WTC11 (cell line): ENCODE measurements at regions not wholly inside any gene's neighbourhood (a gene's known extent, or its start where the extent isn't known, plus 50 kb on each side); places are given as distances from the start of the nearest gene placed in this dataset.

Experiments used
- ATAC-seq: fragments of 200-7000 bp; cut with Tn5 transposase; 2 replicates; pipeline ENCODE4 v1.10.0; 2021; ENCODE audit warnings: mild to moderate bottlenecking, moderate library complexity
- CTCF ChIA-PET: fragments of 300-600 bp; sonication (Branson Sonifier 250); formaldehyde crosslinking; loops from one replicate; lab custom pipeline; 2021; ENCODE audit warnings: antibody characterized with exemption; lab: Charles Lee
- POLR2A ChIA-PET: fragments of 350-600 bp; sonication (Branson Sonifier 250); formaldehyde crosslinking; loops from one replicate; lab custom pipeline; 2021; ENCODE audit warnings: antibody characterized with exemption; lab: Charles Lee
- DNase-seq: peaks from one replicate; pipeline ENCODE4 v3.0.0; 2021; ENCODE audit warnings: low spot score
- H3K27ac Mint-ChIP-seq: 2 replicates; pipeline ENCODE4 v1.8.0; 2021; ENCODE audit warnings: mixed read lengths
- H3K27me3 Mint-ChIP-seq: 2 replicates; pipeline ENCODE4 v1.8.0; 2021; ENCODE audit warnings: low read depth, mild to moderate bottlenecking, moderate library complexity, mixed read lengths
- H3K36me3 Mint-ChIP-seq: 2 replicates; pipeline ENCODE4 v1.8.0; 2021; ENCODE audit warnings: mixed read lengths
- H3K4me1 Mint-ChIP-seq: 2 replicates; pipeline ENCODE4 v1.8.0; 2022; ENCODE audit warnings: mixed read lengths
- H3K4me3 Mint-ChIP-seq: 2 replicates; pipeline ENCODE4 v1.8.0; 2021; ENCODE audit warnings: mild to moderate bottlenecking, moderate library complexity, mixed read lengths
- H3K9me3 Mint-ChIP-seq: 2 replicates; pipeline ENCODE4 v1.8.0; 2021; ENCODE audit warnings: mixed read lengths
- ATF1 ChIP-seq: sonication (generic); formaldehyde crosslinking; IDR thresholded peaks from 2 replicates; pipeline ENCODE4 v1.8.1; 2023; ENCODE audit warnings: mild to moderate bottlenecking, moderate library complexity, missing genetic modification reagents
- CBFB ChIP-seq: sonication (generic); formaldehyde crosslinking; IDR thresholded peaks from 2 replicates; pipeline ENCODE4 v1.8.1; 2022; ENCODE audit warnings: mild to moderate bottlenecking, low read depth, missing genetic modification reagents
- GABPB1 ChIP-seq: sonication (generic); formaldehyde crosslinking; IDR thresholded peaks from 2 replicates; pipeline ENCODE4 v1.8.1; 2023; ENCODE audit warnings: mild to moderate bottlenecking, missing genetic modification reagents
- GRHL2 ChIP-seq: fragments of 250-450 bp; sonication (Bioruptor Pico); IDR thresholded peaks from 2 replicates; pipeline ENCODE4 v1.8.0; 2022; ENCODE audit warnings: mild to moderate bottlenecking, moderate library complexity; ENCODE audit not compliant: insufficient replicate concordance, severe bottlenecking
- HMGA2 ChIP-seq: fragments of 250-450 bp; sonication (Bioruptor Pico); IDR thresholded peaks from 2 replicates; pipeline ENCODE4 v1.4.0; 2021; ENCODE audit warnings: mild to moderate bottlenecking, moderate library complexity
- NR2C2 ChIP-seq: sonication (generic); formaldehyde crosslinking; IDR thresholded peaks from 2 replicates; pipeline ENCODE4 v1.8.0; 2022; ENCODE audit warnings: mild to moderate bottlenecking, missing genetic modification reagents
- NR3C1 ChIP-seq: sonication (generic); formaldehyde crosslinking; conservative IDR thresholded peaks from 2 replicates; pipeline ENCODE4 v1.8.1; 2023; ENCODE audit warnings: low read depth, mild to moderate bottlenecking, missing genetic modification reagents
- OVOL2 ChIP-seq: fragments of 250-450 bp; sonication (Bioruptor Pico); IDR thresholded peaks from 2 replicates; pipeline ENCODE4 v1.9.0; 2021; ENCODE audit warnings: mild to moderate bottlenecking, borderline replicate concordance
- PREB ChIP-seq: sonication (generic); formaldehyde crosslinking; IDR thresholded peaks from 2 replicates; pipeline ENCODE4 v1.8.1; 2022; ENCODE audit warnings: mild to moderate bottlenecking, missing genetic modification reagents, moderate library complexity, borderline replicate concordance
- SOX15 ChIP-seq: fragments of 250-450 bp; sonication (Bioruptor Pico); IDR thresholded peaks from 2 replicates; pipeline ENCODE4 v1.9.0; 2021; ENCODE audit warnings: mild to moderate bottlenecking
- SP1 ChIP-seq: sonication (generic); formaldehyde crosslinking; conservative IDR thresholded peaks from 2 replicates; pipeline ENCODE4 v1.8.1; 2022; ENCODE audit warnings: missing genetic modification reagents
- TF ChIP-seq, protein P1 (sequence below): sonication (generic); formaldehyde crosslinking; IDR thresholded peaks from 2 replicates; pipeline ENCODE4 v1.8.1; 2022; ENCODE audit warnings: mild to moderate bottlenecking, moderate library complexity, missing genetic modification reagents
- TF ChIP-seq, protein P2 (sequence below): sonication (generic); formaldehyde crosslinking; IDR thresholded peaks from 2 replicates; pipeline ENCODE4 v1.8.1; 2023; ENCODE audit warnings: mild to moderate bottlenecking, moderate library complexity, missing genetic modification reagents

DNA sequence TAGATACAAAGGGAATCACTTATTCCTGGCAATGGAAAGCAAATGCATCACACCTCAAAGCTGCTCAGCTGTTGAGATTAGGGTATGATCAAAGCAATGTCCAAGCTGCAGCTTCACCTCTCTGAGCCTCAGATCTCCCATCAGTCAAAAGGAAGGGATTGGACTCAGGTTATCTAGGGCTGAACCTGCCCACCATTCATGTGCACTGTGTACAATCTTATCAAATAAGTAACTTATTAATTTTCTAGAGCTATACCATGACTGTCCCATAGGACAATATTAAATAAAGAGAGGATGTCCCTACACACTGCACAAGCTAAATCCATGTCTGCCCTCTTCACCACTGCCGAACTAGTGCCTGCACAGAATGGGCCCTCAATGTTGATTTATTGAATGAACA is 127.0 kb downstream of the HSD17B3 start:
- no peaks in the 10 kb centered on the region for H3K36me3 Mint-ChIP-seq
- POLR2A ChIA-PET: no interaction called here
- no peaks in the 10 kb centered on the region for H3K9me3 Mint-ChIP-seq
- CTCF ChIA-PET: interaction anchor here (2.5 kb wide), 1 partner anchor 42 kb away, joined by 7 read pairs; no protein-coding TSS in a partner anchor
- no peak for ATAC-seq
- TF ChIP-seq GABPB1 (CRISPR knock-in tag) (no peak), NR3C1 (no peak), HMGA2 (CRISPR knock-in tag) (no peak), GRHL2 (CRISPR knock-in tag) (no peak), SP1 (no peak), SOX15 (CRISPR knock-in tag) (no peak), NR2C2 (CRISPR knock-in tag) (no peak)
- TF ChIP-seq, protein P1, sequence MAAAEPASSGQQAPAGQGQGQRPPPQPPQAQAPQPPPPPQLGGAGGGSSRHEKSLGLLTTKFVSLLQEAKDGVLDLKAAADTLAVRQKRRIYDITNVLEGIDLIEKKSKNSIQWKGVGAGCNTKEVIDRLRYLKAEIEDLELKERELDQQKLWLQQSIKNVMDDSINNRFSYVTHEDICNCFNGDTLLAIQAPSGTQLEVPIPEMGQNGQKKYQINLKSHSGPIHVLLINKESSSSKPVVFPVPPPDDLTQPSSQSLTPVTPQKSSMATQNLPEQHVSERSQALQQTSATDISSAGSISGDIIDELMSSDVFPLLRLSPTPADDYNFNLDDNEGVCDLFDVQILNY (CRISPR knock-in tag): no peak
- H3K27me3 Mint-ChIP-seq: no peaks in the 10 kb centered on the region
- DNase-seq: no peak
- H3K4me1 Mint-ChIP-seq: peaks cover 11% of the 10 kb centered on the region
- no peak overlapping the region for H3K4me3 Mint-ChIP-seq
- no peak overlapping the region for H3K27ac Mint-ChIP-seq

DNA sequence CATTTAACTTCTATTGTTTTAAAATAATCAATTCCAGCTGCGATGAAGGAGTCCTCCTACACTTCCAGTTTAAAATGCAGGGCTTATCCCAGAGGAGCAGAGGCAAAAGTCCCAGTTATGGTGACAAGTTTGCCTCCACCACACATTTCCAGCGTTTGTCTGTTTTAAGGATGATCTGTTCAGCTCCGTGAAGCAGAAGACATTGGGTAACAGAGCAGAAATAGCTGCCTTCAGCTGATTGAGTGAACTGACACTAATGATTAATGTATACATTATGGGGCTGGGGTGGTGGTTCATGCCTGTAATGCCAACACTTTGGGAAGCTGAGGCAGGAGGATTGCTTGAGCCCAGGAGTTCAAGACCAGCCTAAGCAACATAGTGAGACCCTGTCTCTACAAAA is 127.6 kb downstream of the HSD17B3 start:
- Mint-ChIP-seq H3K27me3 (no peaks in the 10 kb centered on the region), H3K27ac (no peak overlapping the region)

GRCh38 chr9:96173640-96174039 is 128.3 kb downstream of the HSD17B3 start:
- POLR2A ChIA-PET: no interaction called here
- no peak overlapping the region for H3K27ac Mint-ChIP-seq
- ATAC-seq (no peak), DNase-seq (no peak)
- no peak for TF ChIP-seq PREB (CRISPR knock-in tag)
- H3K4me1 Mint-ChIP-seq: peaks cover 23% of the 10 kb centered on the region
- no peaks in the 10 kb centered on the region for H3K9me3 Mint-ChIP-seq
- CTCF ChIA-PET: no interaction called here
- H3K4me3 Mint-ChIP-seq: no peak overlapping the region
- no peaks in the 10 kb centered on the region for H3K27me3 Mint-ChIP-seq
- H3K36me3 Mint-ChIP-seq: no peaks in the 10 kb centered on the region

More for the DNA sequence above, 127.6 kb downstream of the HSD17B3 start:
- ATAC-seq (no peak), DNase-seq (no peak)
- Mint-ChIP-seq H3K36me3 (no peaks in the 10 kb centered on the region), H3K9me3 (no peaks in the 10 kb centered on the region), H3K4me3 (no peak overlapping the region), H3K4me1 (peaks cover 16% of the 10 kb centered on the region)
- ChIA-PET POLR2A (no interaction called here), CTCF (interaction anchor here (2.5 kb wide), 1 partner anchor 43 kb away, joined by 7 read pairs; no protein-coding TSS in a partner anchor)
- no peak for TF ChIP-seq OVOL2 (CRISPR knock-in tag)
- TF ChIP-seq, protein P2, sequence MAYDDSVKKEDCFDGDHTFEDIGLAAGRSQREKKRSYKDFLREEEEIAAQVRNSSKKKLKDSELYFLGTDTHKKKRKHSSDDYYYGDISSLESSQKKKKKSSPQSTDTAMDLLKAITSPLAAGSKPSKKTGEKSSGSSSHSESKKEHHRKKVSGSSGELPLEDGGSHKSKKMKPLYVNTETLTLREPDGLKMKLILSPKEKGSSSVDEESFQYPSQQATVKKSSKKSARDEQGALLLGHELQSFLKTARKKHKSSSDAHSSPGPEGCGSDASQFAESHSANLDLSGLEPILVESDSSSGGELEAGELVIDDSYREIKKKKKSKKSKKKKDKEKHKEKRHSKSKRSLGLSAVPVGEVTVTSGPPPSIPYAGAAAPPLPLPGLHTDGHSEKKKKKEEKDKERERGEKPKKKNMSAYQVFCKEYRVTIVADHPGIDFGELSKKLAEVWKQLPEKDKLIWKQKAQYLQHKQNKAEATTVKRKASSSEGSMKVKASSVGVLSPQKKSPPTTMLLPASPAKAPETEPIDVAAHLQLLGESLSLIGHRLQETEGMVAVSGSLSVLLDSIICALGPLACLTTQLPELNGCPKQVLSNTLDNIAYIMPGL (CRISPR knock-in tag): no peak
- TF ChIP-seq ATF1 (CRISPR knock-in tag): no peak
- no peak for TF ChIP-seq PREB (CRISPR knock-in tag)

GRCh38 chr9:96172797-96173196 is 129.2 kb downstream of the HSD17B3 start:
- CTCF ChIA-PET: no interaction called here
- ATAC-seq: no peak

More at GRCh38 chr9:96172797-96173196, 129.2 kb downstream of the HSD17B3 start:
- Mint-ChIP-seq H3K9me3 (no peaks in the 10 kb centered on the region), H3K4me1 (peaks cover 27% of the 10 kb centered on the region), H3K27me3 (no peaks in the 10 kb centered on the region), H3K27ac (no peak overlapping the region), H3K36me3 (no peaks in the 10 kb centered on the region), H3K4me3 (no peak overlapping the region)
- no peak for TF ChIP-seq CBFB
- no peak for DNase-seq
- POLR2A ChIA-PET: no interaction called here
